HepG2 (cell line): ENCODE measurements at regions not wholly inside any gene's neighbourhood (a gene's known extent, or its start where the extent isn't known, plus 50 kb on each side); places are given as distances from the start of the nearest gene placed in this dataset.

ENCODE experiments used
- ATAC-seq: fragments of 200-7000 bp; cut with Tn5 transposase; 3 replicates; pipeline ENCODE4 v1.9.1; 2020; ENCODE audit warnings: mild to moderate bottlenecking, moderate library complexity
- BruUV-seq: library from RNA; stranded (reverse); fragments of 400-500 nt; replicated peaks from 2 replicates; lab custom pipeline; 2021; lab: Mats Ljungman, UMichigan
- CTCF ChIA-PET: fragments of 300-600 bp; formaldehyde crosslinking; extraction: SDS; loops from one replicate; lab custom pipeline; 2021; ENCODE audit warnings: low total read pairs, inconsistent platforms, low intra/inter-chr PET ratio; lab: Yijun Ruan, JAX
- POLR2A ChIA-PET: fragments of 350-600 bp; sonication (Branson Sonifier 250); formaldehyde crosslinking; loops from one replicate; lab custom pipeline; 2020; ENCODE audit warnings: antibody characterized with exemption, inconsistent platforms; lab: Yijun Ruan, JAX
- DNase-seq: peaks from one replicate; pipeline ENCODE4 v3.0.0-alpha.2; 2015; ENCODE audit warnings: low spot score
- FAIRE-seq: peaks from 3 replicates; lab custom pipeline; 2011; peaks lifted over from hg19 to GRCh38; lab: Jason Lieb, UNC
- H2AFZ ChIP-seq: one replicate; pipeline ENCODE4 v1.6.1; 2011; ENCODE audit warnings: low read length, inconsistent platforms
- H3K27ac ChIP-seq: fragments of 300-600 bp; 3 replicates; pipeline ENCODE4 v1.8.0; 2011; ENCODE audit warnings: mixed run types, mild to moderate bottlenecking, mixed read lengths, low read length, inconsistent platforms; ENCODE audit not compliant: insufficient read depth; ENCODE audit errors: extremely low read length
- H3K27me3 ChIP-seq, 2 experiments: fragments of 200-600 bp in 1 of 2; 2 replicates in 1 of 2; 3 replicates in 1 of 2; pipeline versions ENCODE4 v1.6.0 to v1.8.0; 2011; ENCODE audit warnings: low read length in 2 of 2, mild to moderate bottlenecking in 2 of 2, moderate library complexity in 2 of 2, inconsistent platforms in 1 of 2; ENCODE audit not compliant: insufficient read depth in 2 of 2, control insufficient read depth in 1 of 2
- H3K36me3 ChIP-seq, 2 experiments: fragments of 200-600 bp in 1 of 2; replicated peaks in 1 of 2; 2 replicates in 1 of 2; 3 replicates in 1 of 2; pipeline versions ENCODE4 v1.5.1 to v1.8.0; 2011; ENCODE audit warnings: low read length in 2 of 2, inconsistent platforms in 1 of 2; ENCODE audit not compliant: insufficient read depth in 2 of 2, control insufficient read depth in 1 of 2
- H3K4me1 ChIP-seq: 2 replicates; pipeline ENCODE4 v1.5.1; 2012; ENCODE audit warnings: low read length, inconsistent platforms; ENCODE audit not compliant: insufficient read depth
- H3K4me2 ChIP-seq: 2 replicates; pipeline ENCODE4 v1.6.0; 2011; ENCODE audit warnings: low read depth, low read length, inconsistent platforms
- H3K4me3 ChIP-seq, 3 experiments: fragments of 200-600 bp in 1 of 3; sonication (generic), shearing (Covaris generic) in 1 of 3; replicated peaks in 1 of 3; 2 replicates each; pipeline ENCODE4 v1.5.1; 2011 to 2016; ENCODE audit warnings: low read length in 3 of 3, inconsistent platforms in 2 of 3, low read depth in 2 of 3, mild to moderate bottlenecking in 2 of 3, control low read depth in 1 of 3, mixed read lengths in 1 of 3; ENCODE audit not compliant: insufficient read depth in 1 of 3
- H3K79me2 ChIP-seq: one replicate; pipeline ENCODE4 v1.6.1; 2011; ENCODE audit warnings: low read length, inconsistent platforms; ENCODE audit not compliant: insufficient read depth
- H3K9ac ChIP-seq: 2 replicates; pipeline ENCODE4 v1.6.0; 2011; ENCODE audit warnings: mild to moderate bottlenecking, low read depth, low read length, inconsistent platforms; ENCODE audit not compliant: insufficient read depth
- H3K9me3 ChIP-seq: 2 replicates; pipeline ENCODE4 v1.5.1; 2012; ENCODE audit warnings: mild to moderate bottlenecking, low read length
- H4K20me1 ChIP-seq: 2 replicates; pipeline ENCODE4 v1.6.0; 2011; ENCODE audit warnings: inconsistent platforms, mild to moderate bottlenecking, low read length, moderate library complexity; ENCODE audit not compliant: insufficient read depth
- DMTF1 ChIP-seq: sonication (generic); formaldehyde crosslinking; IDR thresholded peaks from 2 replicates; pipeline ENCODE4 v1.4.0; 2020; ENCODE audit warnings: mild to moderate bottlenecking, missing genetic modification reagents
- DNMT1 ChIP-seq: sonication (generic); formaldehyde crosslinking; IDR thresholded peaks from 2 replicates; pipeline ENCODE4 v1.5.1; 2020; ENCODE audit warnings: mild to moderate bottlenecking, missing genetic modification reagents
- DRAP1 ChIP-seq: IDR thresholded peaks from 2 replicates; pipeline ENCODE4 v1.6.1; 2016; ENCODE audit warnings: missing genetic modification reagents, missing compliant biosample characterization
- FOXP4 ChIP-seq: sonication (generic); formaldehyde crosslinking; IDR thresholded peaks from 2 replicates; pipeline ENCODE4 v1.4.0; 2020; ENCODE audit warnings: missing genetic modification reagents
- GFI1 ChIP-seq: sonication (generic); formaldehyde crosslinking; IDR thresholded peaks from 2 replicates; pipeline ENCODE4 v1.5.0; 2020; ENCODE audit warnings: missing genetic modification reagents, mild to moderate bottlenecking, borderline replicate concordance
- HNF4G ChIP-seq, 2 experiments: sonication (generic) in 1 of 2; formaldehyde crosslinking in 1 of 2; IDR thresholded peaks; 2 replicates each; pipeline versions ENCODE4 v1.4.0 to v1.6.1; 2011 to 2020; ENCODE audit warnings: borderline replicate concordance in 2 of 2, low read depth in 2 of 2, mild to moderate bottlenecking in 2 of 2, low read length in 1 of 2, missing genetic modification reagents in 1 of 2, moderate library complexity in 1 of 2
- HNRNPLL ChIP-seq: fragments of 200-400 bp; formaldehyde crosslinking; IDR thresholded peaks from 2 replicates; pipeline ENCODE4 v1.6.1; 2017; ENCODE audit warnings: mild to moderate bottlenecking, low read depth, low read length; ENCODE audit not compliant: poor library complexity, severe bottlenecking
- KLF9 ChIP-seq: IDR thresholded peaks from 2 replicates; pipeline ENCODE4 v1.6.1; 2016; ENCODE audit warnings: low read depth
- RARG ChIP-seq: sonication (generic); formaldehyde crosslinking; IDR thresholded peaks from 2 replicates; pipeline ENCODE4 v1.4.0; 2020; ENCODE audit warnings: low read depth, mild to moderate bottlenecking, missing genetic modification reagents
- SNRNP70 ChIP-seq: fragments of 200-400 bp; formaldehyde crosslinking; IDR thresholded peaks from 2 replicates; pipeline ENCODE4 v1.6.1; 2017; ENCODE audit warnings: mild to moderate bottlenecking, low read depth, low read length, moderate library complexity
- TOE1 ChIP-seq: sonication (generic); formaldehyde crosslinking; IDR thresholded peaks from 2 replicates; pipeline ENCODE4 v1.4.0; 2020; ENCODE audit warnings: mild to moderate bottlenecking, missing genetic modification reagents
- ZNF180 ChIP-seq: sonication (generic); formaldehyde crosslinking; IDR thresholded peaks from 2 replicates; pipeline ENCODE4 v1.4.0; 2020; ENCODE audit warnings: low read depth, missing genetic modification reagents, borderline replicate concordance
- ZNF574 ChIP-seq: sonication (generic); formaldehyde crosslinking; IDR thresholded peaks from 2 replicates; pipeline ENCODE4 v1.4.0; 2020; ENCODE audit warnings: missing genetic modification reagents
- ZNF629 ChIP-seq: sonication (generic); formaldehyde crosslinking; conservative IDR thresholded peaks from 2 replicates; pipeline ENCODE4 v1.5.0; 2020; ENCODE audit warnings: missing genetic modification reagents
- ZNF772 ChIP-seq: sonication (generic); formaldehyde crosslinking; IDR thresholded peaks from 2 replicates; pipeline ENCODE4 v1.5.0; 2020; ENCODE audit warnings: mild to moderate bottlenecking, missing genetic modification reagents
- ZNF816 ChIP-seq: sonication (generic); formaldehyde crosslinking; IDR thresholded peaks from 2 replicates; pipeline ENCODE4 v1.8.0; 2022; ENCODE audit warnings: missing genetic modification reagents, mild to moderate bottlenecking, borderline replicate concordance
- WGBS: methylation state at CpG from one replicate; pipeline ENCODE4 v1.1.6; 2017; ENCODE audit warnings: low lambda C conversion rate; 5-methylcytosine and 5-hydroxymethylcytosine counted together
- in situ Hi-C: cut with HindIII; loops from 2 replicates; pipeline ENCODE4 v1.10.0; 2017; ENCODE audit warnings: low pct_unique_long_range_greater_than_20kb; ENCODE audit not compliant: extremely low pct_ligation_motif_present
- intact Hi-C: fragments of 100-400 bp; cut with micrococcal nuclease; formaldehyde crosslinking; loops from one replicate; pipeline ENCODE4 v1.10.0; 2022; ENCODE audit not compliant: unreplicated experiment

GRCh38 chr3:135756106-135756668 is 209.3 kb upstream of the PPP2R3A start:
- FAIRE-seq (no peak), DNase-seq (no peak)
- no peak overlapping the region for H3K27ac ChIP-seq
- CTCF ChIA-PET, result no interaction called here
- BruUV-seq, result no TSS peak
- intact Hi-C loops, result no loop called here
- no peak overlapping the region for H3K4me3 ChIP-seq
- WGBS, result 5% methylated on average over 3 of the region's 3 CpGs
- no peaks in the 10 kb centered on the region for H3K79me2 ChIP-seq
- POLR2A ChIA-PET, result no interaction called here
- no peaks in the 10 kb centered on the region for H3K9me3 ChIP-seq
- H3K36me3 ChIP-seq, result no peaks in the 10 kb centered on the region
- in situ Hi-C loops, result no loop called here
- H3K9ac ChIP-seq, result no peak overlapping the region
- H3K4me2 ChIP-seq, result no peak overlapping the region
- TF ChIP-seq DRAP1, result no peak
- no peak for TF ChIP-seq ZNF629
- TF ChIP-seq ZNF574 (CRISPR knock-in tag), result no peak
- TF ChIP-seq TOE1, result no peak
- TF ChIP-seq GFI1 (CRISPR knock-in tag), result no peak
- TF ChIP-seq RARG, result no peak
- TF ChIP-seq HNRNPLL, result no peak
- TF ChIP-seq ZNF772 (CRISPR knock-in tag), result no peak
- TF ChIP-seq DMTF1 (CRISPR knock-in tag), result no peak
- TF ChIP-seq SNRNP70, result no peak
- no peak for TF ChIP-seq ZNF816 (CRISPR knock-in tag)
- TF ChIP-seq ZNF180 (CRISPR knock-in tag), result no peak
- TF ChIP-seq KLF9 (CRISPR knock-in tag), result no peak
- TF ChIP-seq HNF4G (IDR thresholded peaks at IDR 0.05; ENCODE audit: borderline replicate concordance, low read depth, low read length), result no peak
- no peak for TF ChIP-seq HNF4G (CRISPR knock-in tag; IDR thresholded peaks at IDR 0.05; ENCODE audit: borderline replicate concordance, low read depth)
- no peak for TF ChIP-seq FOXP4 (CRISPR knock-in tag)
- TF ChIP-seq DNMT1 (CRISPR knock-in tag), result no peak
- TF ChIP-seq, all 625 proteins: peak for 0
- H2AFZ ChIP-seq, result no peak overlapping the region
- H3K4me1 ChIP-seq, result no peaks in the 10 kb centered on the region
- H3K27me3 ChIP-seq, result no peaks in the 10 kb centered on the region
- ATAC-seq, result no peak
- H4K20me1 ChIP-seq, result no peaks in the 10 kb centered on the region
